H1 (cell line): ENCODE measurements at regions not wholly inside any gene's neighbourhood (a gene's known extent, or its start where the extent isn't known, plus 50 kb on each side); places are given as distances from the start of the nearest gene placed in this dataset.

Source experiments
- CBX5 ChIP-seq: fragments of 300-800, 300-1000 bp; sonication (generic); IDR thresholded peaks from 2 replicates; pipeline ENCODE4 v1.7.1; 2016; ENCODE audit warnings: antibody characterized with exemption, low read length, low read depth
- CBX8 ChIP-seq: fragments of 300-800, 300-1000 bp; sonication (generic); IDR thresholded peaks from 2 replicates; pipeline ENCODE4 v1.7.1; 2016; ENCODE audit warnings: low read depth, low read length, borderline replicate concordance
- CTCF ChIP-seq, 3 experiments: IDR thresholded peaks; 1 replicate in 2 of 3; 2 replicates in 1 of 3; pipeline versions ENCODE4 v1.5.1 to v1.6.1; 2011; ENCODE audit warnings: low read length in 3 of 3, mild to moderate bottlenecking in 3 of 3, inconsistent platforms in 2 of 3, low read depth in 1 of 3, moderate library complexity in 1 of 3; ENCODE audit not compliant: insufficient read depth in 1 of 3; ENCODE audit errors: control extremely low read depth in 1 of 3
- EGR1 ChIP-seq: IDR thresholded peaks from 2 replicates; pipeline ENCODE4 v1.6.1; 2011; ENCODE audit warnings: low read depth, low read length, borderline replicate concordance
- FOSL1 ChIP-seq: IDR thresholded peaks from 2 replicates; pipeline ENCODE4 v1.6.1; 2011; ENCODE audit warnings: mild to moderate bottlenecking, low read depth, low read length, moderate library complexity; ENCODE audit not compliant: insufficient read depth
- GABPA ChIP-seq: IDR thresholded peaks from 2 replicates; pipeline ENCODE4 v1.6.1; 2011; ENCODE audit warnings: mild to moderate bottlenecking, low read length, moderate library complexity, borderline replicate concordance; ENCODE audit not compliant: insufficient read depth
- MAFK ChIP-seq: IDR thresholded peaks from 2 replicates; pipeline ENCODE4 v1.6.1; 2012; ENCODE audit warnings: low read depth, mild to moderate bottlenecking, improper control_type of control experiment, low read length
- POU5F1 ChIP-seq: IDR thresholded peaks from 2 replicates; pipeline ENCODE4 v1.6.1; 2011; ENCODE audit warnings: low read depth, mild to moderate bottlenecking, low read length, moderate library complexity

DNA sequence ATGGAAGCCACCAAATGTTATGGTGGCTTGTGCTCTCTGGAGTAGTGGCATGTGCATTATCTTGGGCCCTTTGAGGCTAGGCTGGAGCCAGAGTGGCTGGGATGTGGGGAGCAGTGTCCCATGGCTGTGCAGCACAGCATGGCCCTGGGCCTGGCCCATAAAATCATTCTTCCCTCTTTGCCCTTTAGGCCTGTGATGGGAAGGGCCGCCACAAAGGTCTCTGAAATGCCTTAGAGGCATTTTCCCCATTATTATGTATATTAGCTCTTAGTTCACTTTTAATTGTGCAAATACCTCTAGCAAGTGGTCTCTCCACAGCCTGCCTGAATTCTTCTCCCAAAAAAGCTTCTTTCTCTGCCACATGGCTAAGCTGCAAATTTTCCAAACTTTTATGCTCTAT is 297.3 kb upstream of the IRAK1BP1 start (continued):
- TF ChIP-seq GABPA: no peak
- peak; percentile 54; the same call in 1 of the 2 replicates for TF ChIP-seq POU5F1
- no peak for TF ChIP-seq CBX5
- TF ChIP-seq CBX8: no peak
- TF ChIP-seq CTCF (IDR thresholded peaks at IDR 0.05; ENCODE audit: control extremely low read depth in 1 of 3, insufficient read depth in 1 of 3, low read depth in 1 of 3, low read length in 3 of 3): no peak
- no peak for TF ChIP-seq MAFK
- no peak for TF ChIP-seq FOSL1
- no peak for TF ChIP-seq EGR1
